ENCODE measurements at regions not wholly inside any gene's neighbourhood (a gene's known extent, or its start where the extent isn't known, plus 50 kb on each side); places are given as distances from the start of the nearest gene placed in this dataset.
A peak's percentile ranks its signal among the peaks of the same experiment; 100 is the strongest.

GRCh38 chr1:187922255-187922654 is 1093.5 kb downstream of the PLA2G4A start:
- Histone ChIP-seq H3K4me3 (ENCODE audit: low read depth, low read length, poor library complexity, severe bottlenecking) (no peak overlapping the region), H3K4me2 (ENCODE audit: low read length) (no peak overlapping the region), H3K9me2 (ENCODE audit: low read depth, low read length) (no peaks in the 10 kb centered on the region), H3K36me3 (ENCODE audit: insufficient read depth, low read length) (no peaks in the 10 kb centered on the region), H4K20me1 (ENCODE audit: insufficient read depth, low read length) (no peaks in the 10 kb centered on the region), H2AFZ (ENCODE audit: low read length) (no peak overlapping the region), H3K27me3 (ENCODE audit: insufficient read depth, low read length) (no peaks in the 10 kb centered on the region), H3K9ac (ENCODE audit: low read length) (no peak overlapping the region), H3K27ac (ENCODE audit: low read depth, low read length, poor library complexity, severe bottlenecking) (no peak overlapping the region), H3K4me1 (ENCODE audit: insufficient read depth, low read length, severe bottlenecking) (no peaks in the 10 kb centered on the region), H3K79me2 (ENCODE audit: insufficient read depth, low read length) (no peaks in the 10 kb centered on the region), H3F3A (ENCODE audit: insufficient read depth, low read length) (no peaks in the 10 kb centered on the region), H3K9me3 (ENCODE audit: low read length) (no peaks in the 10 kb centered on the region)
- TF ChIP-seq EZH2 (IDR thresholded peaks at IDR 0.05; ENCODE audit: borderline replicate concordance, low read length) (no peak), CTCF (IDR thresholded peaks at IDR 0.05; ENCODE audit: low read length) (no peak)

DNA sequence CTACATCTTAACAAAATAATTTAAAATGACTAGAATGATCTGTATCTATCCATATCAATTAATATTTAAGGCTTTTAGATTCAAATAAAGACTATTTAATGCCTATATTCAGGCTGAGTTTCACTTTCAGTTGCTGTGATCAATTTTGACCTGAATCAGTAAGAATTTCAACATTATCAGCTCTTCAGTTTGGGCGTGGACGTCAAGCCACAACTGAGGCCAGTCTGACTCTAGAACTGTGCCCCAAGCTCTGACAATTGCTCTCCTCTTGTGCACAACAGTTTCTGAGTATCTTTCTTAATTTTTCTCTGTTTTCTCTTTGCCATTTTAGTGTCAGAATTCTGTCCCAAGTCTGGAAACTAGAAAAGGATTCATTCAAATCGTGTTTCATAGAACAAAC is 1095.5 kb downstream of the PLA2G4A start:
- no peak overlapping the region for H2AFZ ChIP-seq (ENCODE audit: low read length)
- no peaks in the 10 kb centered on the region for H3K4me1 ChIP-seq (ENCODE audit: insufficient read depth, low read length, severe bottlenecking)
- no peaks in the 10 kb centered on the region for H4K20me1 ChIP-seq (ENCODE audit: insufficient read depth, low read length)
- no peak overlapping the region for H3K9ac ChIP-seq (ENCODE audit: low read length)
- no peaks in the 10 kb centered on the region for H3F3A ChIP-seq (ENCODE audit: insufficient read depth, low read length)
- H3K36me3 ChIP-seq (ENCODE audit: insufficient read depth, low read length): no peaks in the 10 kb centered on the region
- TF ChIP-seq EZH2 (IDR thresholded peaks at IDR 0.05; ENCODE audit: borderline replicate concordance, low read length): no peak
- no peak for TF ChIP-seq CTCF (IDR thresholded peaks at IDR 0.05; ENCODE audit: low read length)
- no peaks in the 10 kb centered on the region for H3K79me2 ChIP-seq (ENCODE audit: insufficient read depth, low read length)
- no peaks in the 10 kb centered on the region for H3K9me3 ChIP-seq (ENCODE audit: low read length)
- H3K9me2 ChIP-seq (ENCODE audit: low read depth, low read length): no peaks in the 10 kb centered on the region
- H3K4me2 ChIP-seq (ENCODE audit: low read length): no peak overlapping the region
- H3K4me3 ChIP-seq (ENCODE audit: low read depth, low read length, poor library complexity, severe bottlenecking): no peak overlapping the region
- H3K27ac ChIP-seq (ENCODE audit: low read depth, low read length, poor library complexity, severe bottlenecking): no peak overlapping the region
- no peaks in the 10 kb centered on the region for H3K27me3 ChIP-seq (ENCODE audit: insufficient read depth, low read length)

DNA sequence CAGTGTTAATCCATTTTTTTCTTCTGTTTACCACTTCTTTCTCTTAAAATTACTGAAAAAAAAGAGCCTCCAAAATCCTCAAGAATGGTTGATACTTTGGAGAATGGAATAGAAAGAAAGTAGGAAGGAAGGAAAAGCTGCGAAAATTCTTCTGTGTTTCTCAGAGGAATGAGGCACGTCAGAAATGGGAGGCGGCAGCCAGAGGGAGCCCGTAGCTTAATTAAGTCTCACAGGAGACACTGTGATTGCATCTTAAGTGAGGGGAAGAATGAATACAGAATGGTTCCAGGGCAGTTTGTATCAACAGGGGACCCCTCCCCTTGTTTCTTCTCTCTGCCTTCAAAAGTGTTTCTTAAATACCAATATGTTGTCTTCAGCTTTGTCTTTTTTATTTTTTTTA is 1099.5 kb downstream of the PLA2G4A start:
- TF ChIP-seq EZH2 (IDR thresholded peaks at IDR 0.05; ENCODE audit: borderline replicate concordance, low read length): no peak
- peak; percentile 19; the same call in 1 of the 2 replicates for TF ChIP-seq CTCF (IDR thresholded peaks at IDR 0.05; ENCODE audit: low read length)
- no peaks in the 10 kb centered on the region for H3K36me3 ChIP-seq (ENCODE audit: insufficient read depth, low read length)
- no peaks in the 10 kb centered on the region for H3K79me2 ChIP-seq (ENCODE audit: insufficient read depth, low read length)
- no peaks in the 10 kb centered on the region for H3K27me3 ChIP-seq (ENCODE audit: insufficient read depth, low read length)
- no peak overlapping the region for H3K9ac ChIP-seq (ENCODE audit: low read length)
- no peaks in the 10 kb centered on the region for H3K9me2 ChIP-seq (ENCODE audit: low read depth, low read length)
- H3K4me2 ChIP-seq (ENCODE audit: low read length): no peak overlapping the region
- H4K20me1 ChIP-seq (ENCODE audit: insufficient read depth, low read length): no peaks in the 10 kb centered on the region
- no peaks in the 10 kb centered on the region for H3K9me3 ChIP-seq (ENCODE audit: low read length)
- no peak overlapping the region for H3K27ac ChIP-seq (ENCODE audit: low read depth, low read length, poor library complexity, severe bottlenecking)
- no peaks in the 10 kb centered on the region for H3F3A ChIP-seq (ENCODE audit: insufficient read depth, low read length)
- H3K4me3 ChIP-seq (ENCODE audit: low read depth, low read length, poor library complexity, severe bottlenecking): no peak overlapping the region
- no peak overlapping the region for H2AFZ ChIP-seq (ENCODE audit: low read length)
- H3K4me1 ChIP-seq (ENCODE audit: insufficient read depth, low read length, severe bottlenecking): no peaks in the 10 kb centered on the region
